Liver (tissue), 3 donors: ENCODE measurements at regions not wholly inside any gene's neighbourhood (a gene's known extent, or its start where the extent isn't known, plus 50 kb on each side); places are given as distances from the start of the nearest gene placed in this dataset.

Experiments used
- CTCF ChIP-seq: fragments of 150-350 bp; IDR thresholded peaks from 2 replicates; pipeline ENCODE4 v1.5.1; 2017; ENCODE audit warnings: improper control_type of control experiment, low read depth, low read length; ENCODE audit not compliant: missing input control
- HNF4G ChIP-seq: IDR thresholded peaks from 2 replicates; pipeline ENCODE4 v1.6.1; 2016; ENCODE audit warnings: antibody characterized with exemption
- JUND ChIP-seq, 2 donors: IDR thresholded peaks; 2 replicates each; pipeline ENCODE4 v1.6.1; 2016; ENCODE audit warnings: antibody characterized with exemption in 2 of 2
- RAD21 ChIP-seq, 2 donors: IDR thresholded peaks; 2 replicates each; pipeline ENCODE4 v1.6.1; 2016; ENCODE audit warnings: antibody characterized with exemption in 2 of 2, mild to moderate bottlenecking in 2 of 2
- TAF1 ChIP-seq: conservative IDR thresholded peaks from 2 replicates; pipeline ENCODE4 v1.6.1; 2016; ENCODE audit warnings: antibody characterized with exemption, mild to moderate bottlenecking
- YY1 ChIP-seq: IDR thresholded peaks from 2 replicates; pipeline ENCODE4 v1.6.1; 2016; ENCODE audit warnings: antibody characterized with exemption, mild to moderate bottlenecking
- ZBTB33 ChIP-seq: IDR thresholded peaks from 2 replicates; pipeline ENCODE4 v1.6.1; 2016; ENCODE audit warnings: antibody characterized with exemption
- TF ChIP-seq, protein P1 (sequence below): IDR thresholded peaks from 2 replicates; pipeline ENCODE4 v1.6.1; 2016; ENCODE audit warnings: antibody characterized with exemption, mild to moderate bottlenecking
- TF ChIP-seq, protein P2 (sequence below): IDR thresholded peaks from 2 replicates; pipeline ENCODE4 v1.6.1; 2016; ENCODE audit warnings: antibody characterized with exemption
- donor health status: healthy.
- donor health status: healthy.

- TF ChIP-seq CTCF (no peak), RAD21 (IDR thresholded peaks at IDR 0.05) (no peak), TAF1 (no peak), HNF4G (no peak), JUND (IDR thresholded peaks at IDR 0.05) (no peak), YY1 (no peak), ZBTB33 (no peak)
- TF ChIP-seq, protein P1, sequence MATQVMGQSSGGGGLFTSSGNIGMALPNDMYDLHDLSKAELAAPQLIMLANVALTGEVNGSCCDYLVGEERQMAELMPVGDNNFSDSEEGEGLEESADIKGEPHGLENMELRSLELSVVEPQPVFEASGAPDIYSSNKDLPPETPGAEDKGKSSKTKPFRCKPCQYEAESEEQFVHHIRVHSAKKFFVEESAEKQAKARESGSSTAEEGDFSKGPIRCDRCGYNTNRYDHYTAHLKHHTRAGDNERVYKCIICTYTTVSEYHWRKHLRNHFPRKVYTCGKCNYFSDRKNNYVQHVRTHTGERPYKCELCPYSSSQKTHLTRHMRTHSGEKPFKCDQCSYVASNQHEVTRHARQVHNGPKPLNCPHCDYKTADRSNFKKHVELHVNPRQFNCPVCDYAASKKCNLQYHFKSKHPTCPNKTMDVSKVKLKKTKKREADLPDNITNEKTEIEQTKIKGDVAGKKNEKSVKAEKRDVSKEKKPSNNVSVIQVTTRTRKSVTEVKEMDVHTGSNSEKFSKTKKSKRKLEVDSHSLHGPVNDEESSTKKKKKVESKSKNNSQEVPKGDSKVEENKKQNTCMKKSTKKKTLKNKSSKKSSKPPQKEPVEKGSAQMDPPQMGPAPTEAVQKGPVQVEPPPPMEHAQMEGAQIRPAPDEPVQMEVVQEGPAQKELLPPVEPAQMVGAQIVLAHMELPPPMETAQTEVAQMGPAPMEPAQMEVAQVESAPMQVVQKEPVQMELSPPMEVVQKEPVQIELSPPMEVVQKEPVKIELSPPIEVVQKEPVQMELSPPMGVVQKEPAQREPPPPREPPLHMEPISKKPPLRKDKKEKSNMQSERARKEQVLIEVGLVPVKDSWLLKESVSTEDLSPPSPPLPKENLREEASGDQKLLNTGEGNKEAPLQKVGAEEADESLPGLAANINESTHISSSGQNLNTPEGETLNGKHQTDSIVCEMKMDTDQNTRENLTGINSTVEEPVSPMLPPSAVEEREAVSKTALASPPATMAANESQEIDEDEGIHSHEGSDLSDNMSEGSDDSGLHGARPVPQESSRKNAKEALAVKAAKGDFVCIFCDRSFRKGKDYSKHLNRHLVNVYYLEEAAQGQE: no peak
- TF ChIP-seq, protein P2, sequence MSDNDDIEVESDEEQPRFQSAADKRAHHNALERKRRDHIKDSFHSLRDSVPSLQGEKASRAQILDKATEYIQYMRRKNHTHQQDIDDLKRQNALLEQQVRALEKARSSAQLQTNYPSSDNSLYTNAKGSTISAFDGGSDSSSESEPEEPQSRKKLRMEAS: no peak
Observed at GRCh38 chr7:95688931-95689495, 83.3 kb upstream of the DYNC1I1 start.
